ENCODE measurements at regions not wholly inside any gene's neighbourhood (a gene's known extent, or its start where the extent isn't known, plus 50 kb on each side); places are given as distances from the start of the nearest gene placed in this dataset.
"Not testable (repeated sequence)": the region's sequence is repeated elsewhere in the genome, so short reads cannot be mapped to it uniquely, and the experiment has no call there.

DNA sequence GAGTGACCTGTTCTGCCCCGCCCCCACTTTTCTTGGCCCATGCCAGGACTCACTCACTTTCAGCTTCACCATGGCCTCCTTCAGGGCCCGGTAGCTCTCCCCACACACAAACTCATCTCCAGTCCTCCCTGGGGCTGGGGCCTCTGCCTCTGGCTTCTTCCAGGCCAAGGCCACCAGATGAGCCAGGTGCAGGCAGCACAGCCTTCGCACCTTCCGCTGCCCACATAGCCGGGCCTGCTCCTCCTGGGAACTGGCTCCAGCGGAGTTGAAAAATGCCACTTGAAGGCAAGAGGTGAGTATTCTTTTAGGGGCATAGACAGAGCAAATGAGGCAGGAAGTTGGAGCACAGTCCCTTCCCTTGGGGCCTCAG is 161.6 kb downstream of the TBC1D2B start:
- H2BK15ac ChIP-seq (ENCODE audit: low read length); H3K14ac ChIP-seq (ENCODE audit: insufficient read length); H3K9me3 ChIP-seq (ENCODE audit: insufficient read depth in 2 of 2, low read depth in 1 of 2, low read length in 1 of 2); H4K91ac ChIP-seq (replicated peaks; ENCODE audit: insufficient read length, low read length); H2BK12ac ChIP-seq (ENCODE audit: low read depth, low read length); H2BK120ac ChIP-seq (replicated peaks; ENCODE audit: low read depth, low read length); H3K4me1 ChIP-seq (replicated peaks in 1 of 4; ENCODE audit: control insufficient read depth in 3 of 4, insufficient read depth in 4 of 4, low read length in 3 of 4); H2BK20ac ChIP-seq (ENCODE audit: low read length); H3K23ac ChIP-seq (ENCODE audit: insufficient read length); H3K27ac ChIP-seq (ENCODE audit: low read depth, low read length); H4K8ac ChIP-seq (ENCODE audit: extremely low read depth, insufficient read depth, low read length); H3K18ac ChIP-seq (ENCODE audit: extremely low read depth, low read length); H4K20me1 ChIP-seq (replicated peaks in 1 of 2; ENCODE audit: control insufficient read depth in 1 of 2, insufficient read depth in 2 of 2, low read length in 2 of 2); H4K5ac ChIP-seq (ENCODE audit: insufficient read length, low read depth, low read length); H2AK5ac ChIP-seq (ENCODE audit: low read depth, low read length); FAIRE-seq; H3K23me2 ChIP-seq (ENCODE audit: low read depth, low read length); H3K4me3 ChIP-seq (ENCODE audit: extremely low read depth in 1 of 4, insufficient read depth in 2 of 4, low read depth in 3 of 4, low read length in 4 of 4); H3K36me3 ChIP-seq (ENCODE audit: control insufficient read depth in 2 of 4, insufficient read depth in 4 of 4, low read length in 3 of 4); H3K4me2 ChIP-seq (ENCODE audit: insufficient read depth in 1 of 2, low read depth in 2 of 2, low read length in 2 of 2); H3K4ac ChIP-seq (replicated peaks; ENCODE audit: insufficient read length, low read depth, low read length); H3K79me2 ChIP-seq (ENCODE audit: control insufficient read depth in 1 of 2, insufficient read depth in 2 of 2, low read length in 2 of 2); H2BK5ac ChIP-seq (ENCODE audit: low read depth, low read length); H3K9ac ChIP-seq (replicated peaks in 1 of 4; ENCODE audit: extremely low read depth in 1 of 4, low read depth in 3 of 4, low read length in 3 of 4); H3K56ac ChIP-seq (replicated peaks; ENCODE audit: insufficient read length, low read depth, low read length); H2AFZ ChIP-seq (ENCODE audit: low read length); DNase-seq (ENCODE audit: low read depth in 1 of 2, low spot score in 2 of 2); H3K27me3 ChIP-seq (replicated peaks in 1 of 4; ENCODE audit: control insufficient read depth in 3 of 4, extremely low read depth in 1 of 4, insufficient read depth in 3 of 4, low read length in 3 of 4); H3K79me1 ChIP-seq (ENCODE audit: low read depth, low read length); POLR2A ChIA-PET (ENCODE audit: partially characterized antibody): not testable (repeated sequence)
- WGBS, 2 experiments (ENCODE audit: extremely low coverage in 1 of 2, insufficient coverage in 1 of 2, insufficient read length in 1 of 2, insufficient replicate concordance in 2 of 2, low coverage in 1 of 2, low lambda C conversion rate in 2 of 2, missing lambda C conversion rate in 1 of 2) = 80% methylated on average over 6 of the region's 6 CpGs; no CpG with 5 or more reads in 1 of the 2 experiments
- CTCF ChIA-PET (ENCODE audit: partially characterized antibody) = interaction anchor here (0.7 to 1.0 kb wide), 2 partner anchors 23 to 49 kb away, joined by 3 read pairs; no protein-coding TSS in a partner anchor

Data from H1 (cell line).